Stimulated activated naive B cell treated with anti-CD40 and anti-IgM and Interleukin-4, amounts not matched to agents 10 μg/mL and 1 μg/mL and 100 μg/mL, for 72 hours (primary cell): ENCODE measurements at regions not wholly inside any gene's neighbourhood (a gene's known extent, or its start where the extent isn't known, plus 50 kb on each side); places are given as distances from the start of the nearest gene placed in this dataset.
"Not testable (repeated sequence)": the region's sequence is repeated elsewhere in the genome, so short reads cannot be mapped to it uniquely, and the experiment has no call there.

Experiments
- ATAC-seq, 2 donors: fragments of 150-1000 bp; cut with Tn5 transposase; replicated peaks; 2 replicates each; pipeline ENCODE4 v1.10.0; 2021; ENCODE audit warnings: moderate library complexity in 1 of 2
- DNase-seq: peaks from one replicate; pipeline ENCODE4 v3.0.0; 2021
- H3K27ac Mint-ChIP-seq: one replicate; pipeline ENCODE4 v1.8.0; 2022; ENCODE audit warnings: mild to moderate bottlenecking, mixed read lengths
- H3K27me3 Mint-ChIP-seq, 2 donors: one replicate each; pipeline ENCODE4 v1.8.0; 2022; ENCODE audit warnings: mixed read lengths in 2 of 2
- H3K36me3 Mint-ChIP-seq, 2 donors: one replicate each; pipeline ENCODE4 v1.8.0; 2022; ENCODE audit warnings: mixed read lengths in 2 of 2, mild to moderate bottlenecking in 1 of 2
- H3K4me1 Mint-ChIP-seq, 2 donors: one replicate each; pipeline ENCODE4 v1.8.0; 2022; ENCODE audit warnings: mixed read lengths in 2 of 2, mild to moderate bottlenecking in 1 of 2
- H3K4me3 Mint-ChIP-seq, 2 donors: one replicate each; pipeline ENCODE4 v1.8.0; 2022; ENCODE audit warnings: mild to moderate bottlenecking in 2 of 2, mixed read lengths in 2 of 2, moderate library complexity in 1 of 2
- H3K9me3 Mint-ChIP-seq, 2 donors: one replicate each; pipeline ENCODE4 v1.8.0; 2022; ENCODE audit warnings: mixed read lengths in 2 of 2, mild to moderate bottlenecking in 1 of 2

GRCh38 chr12:124210991-124211577 is 83.8 kb upstream of the RFLNA start:
- no peak overlapping the region for H3K4me3 Mint-ChIP-seq
- peaks cover 0 to 11% of the 10 kb centered on the region in 2 donors for H3K36me3 Mint-ChIP-seq
- H3K9me3 Mint-ChIP-seq: peaks cover 14 to 21% of the 10 kb centered on the region in 2 donors
- H3K4me1 Mint-ChIP-seq: peaks cover 0 to 2% of the 10 kb centered on the region in 2 donors
- ATAC-seq (no peak), DNase-seq (no peak)
- peaks cover 24 to 27% of the 10 kb centered on the region in 2 donors for H3K27me3 Mint-ChIP-seq
- no peak overlapping the region for H3K27ac Mint-ChIP-seq

- peaks cover 14 to 19% of the 10 kb centered on the region in 2 donors for H3K9me3 Mint-ChIP-seq
- no peak overlapping the region for H3K4me3 Mint-ChIP-seq
Observed at GRCh38 chr12:124211753-124212152, 83.1 kb upstream of the RFLNA start.

GRCh38 chr12:124213666-124214347 is 81.1 kb upstream of the RFLNA start:
- Mint-ChIP-seq H3K9me3 (peaks cover 14 to 19% of the 10 kb centered on the region in 2 donors), H3K4me3 (no peak overlapping the region), H3K27me3 (peaks cover 17 to 18% of the 10 kb centered on the region in 2 donors), H3K36me3 (peaks cover 0 to 7% of the 10 kb centered on the region in 2 donors), H3K27ac (no peak overlapping the region), H3K4me1 (peaks cover 0 to 13% of the 10 kb centered on the region in 2 donors)
- DNase-seq: no peak
- no peak for ATAC-seq

More at GRCh38 chr12:124211753-124212152, 83.1 kb upstream of the RFLNA start:
- peaks cover 0 to 7% of the 10 kb centered on the region in 2 donors for H3K36me3 Mint-ChIP-seq
- no peak for ATAC-seq
- H3K27ac Mint-ChIP-seq: no peak overlapping the region
- peaks cover 30 to 33% of the 10 kb centered on the region in 2 donors for H3K27me3 Mint-ChIP-seq
- no peak for DNase-seq
- peaks cover 0 to 2% of the 10 kb centered on the region in 2 donors for H3K4me1 Mint-ChIP-seq

- H3K27ac Mint-ChIP-seq: no peak overlapping the region
- H3K9me3 Mint-ChIP-seq: peaks cover 14 to 19% of the 10 kb centered on the region in 2 donors
- H3K27me3 Mint-ChIP-seq: peaks cover 17 to 24% of the 10 kb centered on the region in 2 donors
- peaks cover 0 to 7% of the 10 kb centered on the region in 2 donors for H3K36me3 Mint-ChIP-seq
- peaks cover 0 to 13% of the 10 kb centered on the region in 2 donors for H3K4me1 Mint-ChIP-seq
- ATAC-seq: no peak
- H3K4me3 Mint-ChIP-seq: no peak overlapping the region
- no peak for DNase-seq
Observed at GRCh38 chr12:124214574-124214973, 80.3 kb upstream of the RFLNA start.

GRCh38 chr12:124216966-124217365 is 77.9 kb upstream of the RFLNA start:
- no peak for ATAC-seq
- Mint-ChIP-seq H3K27me3 (peaks cover 17 to 32% of the 10 kb centered on the region in 2 donors), H3K9me3 (peaks cover 10 to 22% of the 10 kb centered on the region in 2 donors), H3K27ac (no peak overlapping the region), H3K4me3 (no peak overlapping the region), H3K4me1 (peaks cover 0 to 13% of the 10 kb centered on the region in 2 donors), H3K36me3 (peaks cover 4 to 10% of the 10 kb centered on the region in 2 donors)
- no peak for DNase-seq

GRCh38 chr12:124217508-124218242 is 77.2 kb upstream of the RFLNA start:
- Mint-ChIP-seq H3K4me3 (no peak overlapping the region), H3K27ac (no peak overlapping the region), H3K27me3 (peaks cover 17 to 34% of the 10 kb centered on the region in 2 donors), H3K36me3 (peaks cover 4 to 10% of the 10 kb centered on the region in 2 donors), H3K4me1 (peaks cover 0 to 13% of the 10 kb centered on the region in 2 donors), H3K9me3 (peaks cover 10 to 22% of the 10 kb centered on the region in 2 donors)
- ATAC-seq (peak; percentile 85), DNase-seq (no peak)

- no peak for ATAC-seq
- Mint-ChIP-seq H3K4me1 (peaks cover 0 to 13% of the 10 kb centered on the region in 2 donors), H3K4me3 (no peak overlapping the region), H3K27ac (no peak overlapping the region), H3K9me3 (peaks cover 10 to 22% of the 10 kb centered on the region in 2 donors), H3K27me3 (peaks cover 16 to 36% of the 10 kb centered on the region in 2 donors), H3K36me3 (peaks cover 4 to 10% of the 10 kb centered on the region in 2 donors)
- DNase-seq: no peak
Observed at GRCh38 chr12:124218243-124218560, 76.7 kb upstream of the RFLNA start.

- ATAC-seq, H3K27ac Mint-ChIP-seq, H3K4me3 Mint-ChIP-seq, DNase-seq, H3K36me3 Mint-ChIP-seq: not testable (repeated sequence)
- Mint-ChIP-seq H3K27me3 (peaks cover 12 to 31% of the 10 kb centered on the region in 2 donors), H3K9me3 (peaks cover 10 to 19% of the 10 kb centered on the region in 2 donors), H3K4me1 (peaks cover 0 to 13% of the 10 kb centered on the region in 2 donors)
Observed at GRCh38 chr12:124218650-124219049, 76.2 kb upstream of the RFLNA start.

GRCh38 chr12:124222368-124223245 is 72.3 kb upstream of the RFLNA start:
- H3K27ac Mint-ChIP-seq: no peak overlapping the region
- H3K27me3 Mint-ChIP-seq: peaks cover 0 to 20% of the 10 kb centered on the region in 2 donors
- DNase-seq (no peak), ATAC-seq (no peak)
- peaks cover 0 to 8% of the 10 kb centered on the region in 2 donors for H3K9me3 Mint-ChIP-seq
- no peak overlapping the region for H3K4me3 Mint-ChIP-seq
- peaks cover 3 to 4% of the 10 kb centered on the region in 2 donors for H3K36me3 Mint-ChIP-seq
- peaks cover 0 to 7% of the 10 kb centered on the region in 2 donors for H3K4me1 Mint-ChIP-seq

GRCh38 chr12:124223733-124224138 is 71.2 kb upstream of the RFLNA start:
- H3K9me3 Mint-ChIP-seq, H3K36me3 Mint-ChIP-seq, ATAC-seq, H3K4me1 Mint-ChIP-seq, DNase-seq, H3K27ac Mint-ChIP-seq, H3K4me3 Mint-ChIP-seq: not testable (repeated sequence)
- H3K27me3 Mint-ChIP-seq: peaks cover 0 to 20% of the 10 kb centered on the region in 2 donors

GRCh38 chr12:124224535-124225110 is 70.3 kb upstream of the RFLNA start:
- Mint-ChIP-seq H3K27me3 (peaks cover 0 to 14% of the 10 kb centered on the region in 2 donors), H3K9me3 (peaks cover 0 to 8% of the 10 kb centered on the region in 2 donors), H3K36me3 (peaks cover 3 to 4% of the 10 kb centered on the region in 2 donors), H3K27ac (no peak overlapping the region), H3K4me3 (no peak overlapping the region), H3K4me1 (no peaks in the 10 kb centered on the region)
- DNase-seq: no peak
- no peak for ATAC-seq

- peaks cover 3 to 4% of the 10 kb centered on the region in 2 donors for H3K36me3 Mint-ChIP-seq
- peaks cover 2 to 4% of the 10 kb centered on the region in 2 donors for H3K9me3 Mint-ChIP-seq
- DNase-seq (no peak), ATAC-seq (no peak)
- H3K27ac Mint-ChIP-seq: no peak overlapping the region
- H3K4me3 Mint-ChIP-seq: no peak overlapping the region
- peaks cover 0 to 9% of the 10 kb centered on the region in 2 donors for H3K27me3 Mint-ChIP-seq
- H3K4me1 Mint-ChIP-seq: no peaks in the 10 kb centered on the region
Observed at GRCh38 chr12:124225730-124226129, 69.2 kb upstream of the RFLNA start.

GRCh38 chr12:124227951-124228711 is 66.8 kb upstream of the RFLNA start:
- Mint-ChIP-seq H3K4me1 (no peaks in the 10 kb centered on the region), H3K36me3 (no peaks in the 10 kb centered on the region), H3K27ac (no peak overlapping the region), H3K9me3 (peaks cover 5 to 8% of the 10 kb centered on the region in 2 donors), H3K4me3 (no peak overlapping the region), H3K27me3 (peaks cover 0 to 6% of the 10 kb centered on the region in 2 donors)
- DNase-seq: no peak
- no peak for ATAC-seq
